Loucy (cell line): ENCODE measurements at regions not wholly inside any gene's neighbourhood (a gene's known extent, or its start where the extent isn't known, plus 50 kb on each side); places are given as distances from the start of the nearest gene placed in this dataset.

ENCODE experiments used
- CTCF ChIP-seq: fragments of 200-600 bp; sonication (generic); conservative IDR thresholded peaks from 2 replicates; pipeline ENCODE4 v1.5.1; 2014; ENCODE audit warnings: mild to moderate bottlenecking, antibody characterized with exemption, low read length
- EZH2phosphoT487 ChIP-seq: fragments of 200-600 bp; IDR thresholded peaks from 2 replicates; pipeline ENCODE4 v1.6.1; 2018; ENCODE audit warnings: antibody characterized with exemption, mild to moderate bottlenecking, moderate library complexity, borderline replicate concordance

DNA sequence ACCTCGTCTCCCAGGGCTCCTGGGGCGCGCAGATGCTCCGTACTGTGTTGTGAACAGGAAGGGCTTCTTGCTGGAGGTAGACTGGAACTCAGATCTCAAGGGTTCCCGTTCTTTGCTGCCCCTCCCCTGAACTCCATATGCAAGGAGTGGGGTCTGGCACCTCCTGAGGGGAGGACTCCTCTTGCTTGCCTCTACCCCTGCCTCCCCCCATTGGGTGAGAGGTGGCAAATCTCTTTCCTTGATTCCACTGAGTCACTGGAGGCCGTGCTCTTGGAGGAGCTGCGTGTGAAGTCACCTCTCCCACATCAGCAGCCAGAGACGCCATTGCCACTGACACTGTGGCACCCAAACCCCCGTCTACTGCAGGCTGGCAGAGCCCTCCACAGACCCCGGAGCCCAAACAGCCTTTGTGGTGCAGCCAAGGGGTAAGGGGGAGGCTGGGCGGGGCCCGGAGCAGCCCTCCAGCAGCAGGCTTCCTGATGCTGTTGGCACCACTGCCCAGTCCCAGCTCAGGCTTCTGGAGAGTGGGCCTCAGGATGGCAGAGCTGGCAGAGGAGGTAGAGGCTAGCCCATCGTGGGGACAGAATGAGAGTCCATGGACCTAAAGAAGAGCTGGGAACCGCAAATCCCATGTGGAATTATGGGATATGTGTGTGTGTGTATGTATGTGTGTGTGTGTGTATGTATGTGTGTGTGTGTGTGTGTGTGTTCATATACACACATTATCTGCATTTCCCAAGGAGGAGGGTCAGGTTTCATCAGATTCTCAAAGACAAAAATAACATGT, 104.9 kb upstream of the RUNX3 start:
- no peak for TF ChIP-seq CTCF
- no peak for TF ChIP-seq EZH2phosphoT487
